Ovary (tissue), 7 donors: ENCODE measurements at regions not wholly inside any gene's neighbourhood (a gene's known extent, or its start where the extent isn't known, plus 50 kb on each side); places are given as distances from the start of the nearest gene placed in this dataset.

Experiments used
- DNase-seq, 5 donors: peaks; one replicate each; pipeline ENCODE4 v3.0.0-alpha.2; 2019 to 2020
- H3K27ac ChIP-seq, 2 donors: fragments of 200-600 bp; one replicate each; pipeline versions ENCODE4 v1.5.1 to v1.8.0; 2019 to 2022
- H3K27me3 ChIP-seq: fragments of 200-600 bp; one replicate; pipeline ENCODE4 v1.8.0; 2022
- H3K36me3 ChIP-seq: fragments of 200-600 bp; sonication (generic); one replicate; pipeline ENCODE4 v1.5.1; 2019
- H3K4me1 ChIP-seq: one replicate; pipeline ENCODE4 v1.8.1; 2013; ENCODE audit warnings: mild to moderate bottlenecking, moderate library complexity; ENCODE audit not compliant: insufficient read depth
- H3K4me3 ChIP-seq: fragments of 200-600 bp; sonication (generic); one replicate; pipeline ENCODE4 v1.5.1; 2017
- H3K9me3 ChIP-seq, 2 donors: fragments of 200-600 bp in 1 of 2; sonication (generic) in 1 of 2; one replicate each; pipeline versions ENCODE4 v1.5.1 to v1.8.1; 2013 to 2019; ENCODE audit warnings: mild to moderate bottlenecking in 1 of 2, moderate library complexity in 1 of 2
- CTCF ChIP-seq, 3 donors: fragments of 450-650 bp in 2 of 3; fragments of 200-600 bp in 1 of 3; IDR thresholded peaks; one replicate each; pipeline versions ENCODE4 v1.5.1 to v1.8.0; 2016 to 2022; ENCODE audit warnings: antibody characterized with exemption in 3 of 3, mild to moderate bottlenecking in 1 of 3
- EP300 ChIP-seq: sonication (generic); formaldehyde crosslinking; IDR thresholded peaks from one replicate; pipeline ENCODE4 v1.6.1; 2017; ENCODE audit warnings: antibody characterized with exemption
- POLR2A ChIP-seq: fragments of 450-650 bp; IDR thresholded peaks from one replicate; pipeline ENCODE4 v1.6.1; 2017; ENCODE audit warnings: antibody characterized with exemption, mild to moderate bottlenecking, moderate library complexity
- WGBS, 3 donors: extraction: QIAGEN DNeasy Blood & Tissue Kit in 1 of 3; methylation state at CpG; one replicate each; pipeline versions ENCODE4 v1.1.5 to v1.1.7; 2013 to 2017; 5-methylcytosine and 5-hydroxymethylcytosine counted together
- intact Hi-C, 4 donors: fragments of 100-400 bp; cut with DNase I; formaldehyde crosslinking; loops; one replicate each; pipeline versions ENCODE4 v1.11.0 to v1.15.1; 2022 to 2023
- donor health status: DM: no; HTN: no; CAD: no; lungs with moderate emphysema.
- donor health status: DM: no; HTN: no; CAD: no.
- donor health status: Bipolar disorder and iron deficiency.
- donor health status: DM: no; HTN: no; CAD: no.
- donor health status: DM: yes; HTN: yes; CAD: no.

- H3K4me3 ChIP-seq = no peak overlapping the region
- H3K27ac ChIP-seq = no peak overlapping the region
- H3K36me3 ChIP-seq = no peaks in the 10 kb centered on the region
- no peak for DNase-seq
- intact Hi-C loops = no loop called here
- no peaks in the 10 kb centered on the region for H3K27me3 ChIP-seq
- TF ChIP-seq POLR2A (no peak), EP300 (no peak), CTCF (IDR thresholded peaks at IDR 0.05) (no peak)
- no peaks in the 10 kb centered on the region for H3K9me3 ChIP-seq
- no peaks in the 10 kb centered on the region for H3K4me1 ChIP-seq
Observed at GRCh38 chr2:162934191-162934590, 95.6 kb upstream of the KCNH7 start.

- Histone ChIP-seq H3K36me3 (no peaks in the 10 kb centered on the region), H3K27me3 (no peaks in the 10 kb centered on the region), H3K4me1 (no peaks in the 10 kb centered on the region), H3K9me3 (no peaks in the 10 kb centered on the region), H3K27ac (no peak overlapping the region), H3K4me3 (no peak overlapping the region)
- DNase-seq = no peak
- intact Hi-C loops = no loop called here
- TF ChIP-seq CTCF (IDR thresholded peaks at IDR 0.05) (no peak), POLR2A (no peak), EP300 (no peak)
Observed at GRCh38 chr2:162932416-162932815, 93.8 kb upstream of the KCNH7 start.

GRCh38 chr2:162929571-162929970, 91.0 kb upstream of the KCNH7 start:
- DNase-seq = no peak
- Histone ChIP-seq H3K9me3 (no peaks in the 10 kb centered on the region), H3K27me3 (no peaks in the 10 kb centered on the region), H3K4me1 (no peaks in the 10 kb centered on the region), H3K4me3 (no peak overlapping the region), H3K27ac (no peak overlapping the region), H3K36me3 (no peaks in the 10 kb centered on the region)
- 74 to 80% (median 76%) methylated on average over 5 of the region's 5 CpGs for WGBS, 3 donors
- intact Hi-C loops = no loop called here
- TF ChIP-seq POLR2A (no peak), EP300 (no peak), CTCF (IDR thresholded peaks at IDR 0.05) (no peak)

GRCh38 chr2:162928356-162928755, 89.8 kb upstream of the KCNH7 start:
- no peak for DNase-seq
- intact Hi-C loops = no loop called here
- H3K9me3 ChIP-seq = no peaks in the 10 kb centered on the region
- H3K27ac ChIP-seq = no peak overlapping the region
- WGBS, 3 donors = 48% methylated on average over 2 of the region's 2 CpGs
- H3K4me1 ChIP-seq = no peaks in the 10 kb centered on the region
- no peak overlapping the region for H3K4me3 ChIP-seq
- TF ChIP-seq CTCF (IDR thresholded peaks at IDR 0.05) (no peak), POLR2A (no peak), EP300 (no peak)
- H3K36me3 ChIP-seq = no peaks in the 10 kb centered on the region
- H3K27me3 ChIP-seq = no peaks in the 10 kb centered on the region

GRCh38 chr2:162926907-162927306, 88.3 kb upstream of the KCNH7 start:
- no peak for DNase-seq
- Histone ChIP-seq H3K4me3 (no peak overlapping the region), H3K27ac (no peak overlapping the region), H3K27me3 (no peaks in the 10 kb centered on the region), H3K4me1 (no peaks in the 10 kb centered on the region), H3K9me3 (no peaks in the 10 kb centered on the region), H3K36me3 (no peaks in the 10 kb centered on the region)
- intact Hi-C loops = no loop called here
- no peak for TF ChIP-seq POLR2A
- no peak for TF ChIP-seq EP300
- TF ChIP-seq CTCF (IDR thresholded peaks at IDR 0.05) = no peak
- WGBS, 3 donors = 65 to 79% (median 68%) methylated on average over 2 of the region's 2 CpGs
